DND-41 (cell line): ENCODE measurements at regions not wholly inside any gene's neighbourhood (a gene's known extent, or its start where the extent isn't known, plus 50 kb on each side); places are given as distances from the start of the nearest gene placed in this dataset.

Source experiments
- ATAC-seq: fragments of 200-7000 bp; cut with Tn5 transposase; 3 replicates; pipeline ENCODE4 v1.9.1; 2021; ENCODE audit warnings: low read depth; ENCODE audit not compliant: insufficient read depth
- DNase-seq: peaks from one replicate; pipeline ENCODE4 v3.0.0-alpha.2; 2020
- H2AFZ ChIP-seq: 2 replicates; pipeline ENCODE4 v1.6.0; 2012; ENCODE audit warnings: low read depth, low read length
- H3K27ac ChIP-seq: 2 replicates; pipeline ENCODE4 v1.5.1; 2012; ENCODE audit warnings: low read length, inconsistent platforms
- H3K27me3 ChIP-seq: fragments of 200-600 bp; sonication (generic); 2 replicates; pipeline ENCODE4 v1.6.0; 2012; ENCODE audit warnings: low read length, mild to moderate bottlenecking, inconsistent platforms; ENCODE audit not compliant: insufficient read depth, poor library complexity
- H3K36me3 ChIP-seq: 2 replicates; pipeline ENCODE4 v1.5.1; 2012; ENCODE audit warnings: low read length, inconsistent platforms; ENCODE audit not compliant: insufficient read depth
- H3K4me1 ChIP-seq: 2 replicates; pipeline ENCODE4 v1.5.1; 2012; ENCODE audit warnings: mild to moderate bottlenecking, low read length; ENCODE audit not compliant: insufficient read depth
- H3K4me2 ChIP-seq: 2 replicates; pipeline ENCODE4 v1.6.0; 2012; ENCODE audit warnings: mild to moderate bottlenecking, moderate library complexity, low read length, inconsistent platforms; ENCODE audit not compliant: insufficient read depth
- H3K4me3 ChIP-seq, 2 experiments: fragments of 200-600 bp in 1 of 2; shearing (Covaris generic) in 1 of 2; 2 replicates each; pipeline ENCODE4 v1.5.1; 2012 to 2016; ENCODE audit warnings: inconsistent platforms in 2 of 2, low read length in 2 of 2, mild to moderate bottlenecking in 2 of 2, low read depth in 1 of 2, moderate library complexity in 1 of 2
- H3K79me2 ChIP-seq: 2 replicates; pipeline ENCODE4 v1.6.0; 2012; ENCODE audit warnings: low read length, inconsistent platforms; ENCODE audit not compliant: insufficient read depth
- H3K9ac ChIP-seq: 2 replicates; pipeline ENCODE4 v1.6.0; 2012; ENCODE audit warnings: low read depth, mild to moderate bottlenecking, inconsistent platforms, low read length, moderate library complexity
- H3K9me3 ChIP-seq: 2 replicates; pipeline ENCODE4 v1.5.1; 2012; ENCODE audit warnings: low read length, moderate library complexity, mild to moderate bottlenecking, inconsistent platforms; ENCODE audit not compliant: insufficient read depth, severe bottlenecking
- H4K20me1 ChIP-seq: 2 replicates; pipeline ENCODE4 v1.6.0; 2012; ENCODE audit warnings: low read length; ENCODE audit not compliant: insufficient read depth
- EZH2 ChIP-seq: IDR thresholded peaks from 3 replicates; pipeline ENCODE4 v1.6.1; 2012; ENCODE audit warnings: borderline replicate concordance, low read depth, mild to moderate bottlenecking, moderate library complexity, low read length, inconsistent platforms; ENCODE audit not compliant: severe bottlenecking
- TF ChIP-seq, protein P1 (sequence below): IDR thresholded peaks from 2 replicates; pipeline ENCODE4 v1.5.1; 2012; ENCODE audit warnings: borderline replicate concordance, low read length, moderate library complexity, mild to moderate bottlenecking; ENCODE audit not compliant: poor library complexity, severe bottlenecking; ENCODE audit errors: extremely low read depth

DNA sequence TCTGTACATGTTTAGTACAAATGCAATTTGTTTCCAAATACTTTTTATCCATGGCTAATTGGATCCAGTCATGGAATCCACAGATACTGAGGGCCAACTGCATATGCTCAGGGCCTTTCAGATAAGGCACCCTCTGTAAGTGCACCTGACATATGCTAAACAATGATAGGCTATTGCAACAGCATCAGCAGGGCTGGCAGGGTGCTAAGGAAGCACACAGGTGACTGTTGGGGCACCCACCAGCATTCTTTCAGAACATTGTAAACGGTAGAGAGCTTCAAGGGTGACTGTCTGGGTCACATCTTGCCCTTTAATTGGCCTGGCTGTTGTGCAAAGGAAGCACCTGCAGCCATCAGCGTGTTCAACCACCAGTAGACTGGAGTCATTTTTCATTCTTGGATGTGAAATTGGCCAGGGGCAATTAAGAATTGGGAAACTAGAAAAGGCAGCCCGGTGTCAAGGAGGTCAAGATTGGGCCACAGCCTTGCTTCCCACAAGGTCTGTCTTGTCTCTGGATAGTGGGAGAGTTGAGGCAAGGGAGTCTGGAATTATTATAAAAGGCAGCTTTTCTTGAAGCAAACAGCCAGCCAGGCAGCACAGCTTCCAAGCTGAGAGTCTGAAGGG is 129.3 kb upstream of the RAI14 start:
- Histone ChIP-seq H3K27ac (no peak overlapping the region), H3K9me3 (no peaks in the 10 kb centered on the region), H3K4me1 (no peaks in the 10 kb centered on the region), H3K36me3 (no peaks in the 10 kb centered on the region), H3K9ac (no peak overlapping the region), H3K79me2 (no peaks in the 10 kb centered on the region), H3K4me2 (no peak overlapping the region), H4K20me1 (no peaks in the 10 kb centered on the region), H3K27me3 (peaks cover 2% of the 10 kb centered on the region), H2AFZ (no peak overlapping the region), H3K4me3 (no peak overlapping the region)
- DNase-seq: no peak
- no peak for ATAC-seq
- TF ChIP-seq, protein P1, sequence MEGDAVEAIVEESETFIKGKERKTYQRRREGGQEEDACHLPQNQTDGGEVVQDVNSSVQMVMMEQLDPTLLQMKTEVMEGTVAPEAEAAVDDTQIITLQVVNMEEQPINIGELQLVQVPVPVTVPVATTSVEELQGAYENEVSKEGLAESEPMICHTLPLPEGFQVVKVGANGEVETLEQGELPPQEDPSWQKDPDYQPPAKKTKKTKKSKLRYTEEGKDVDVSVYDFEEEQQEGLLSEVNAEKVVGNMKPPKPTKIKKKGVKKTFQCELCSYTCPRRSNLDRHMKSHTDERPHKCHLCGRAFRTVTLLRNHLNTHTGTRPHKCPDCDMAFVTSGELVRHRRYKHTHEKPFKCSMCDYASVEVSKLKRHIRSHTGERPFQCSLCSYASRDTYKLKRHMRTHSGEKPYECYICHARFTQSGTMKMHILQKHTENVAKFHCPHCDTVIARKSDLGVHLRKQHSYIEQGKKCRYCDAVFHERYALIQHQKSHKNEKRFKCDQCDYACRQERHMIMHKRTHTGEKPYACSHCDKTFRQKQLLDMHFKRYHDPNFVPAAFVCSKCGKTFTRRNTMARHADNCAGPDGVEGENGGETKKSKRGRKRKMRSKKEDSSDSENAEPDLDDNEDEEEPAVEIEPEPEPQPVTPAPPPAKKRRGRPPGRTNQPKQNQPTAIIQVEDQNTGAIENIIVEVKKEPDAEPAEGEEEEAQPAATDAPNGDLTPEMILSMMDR: no peak
- no peak for TF ChIP-seq EZH2

DNA sequence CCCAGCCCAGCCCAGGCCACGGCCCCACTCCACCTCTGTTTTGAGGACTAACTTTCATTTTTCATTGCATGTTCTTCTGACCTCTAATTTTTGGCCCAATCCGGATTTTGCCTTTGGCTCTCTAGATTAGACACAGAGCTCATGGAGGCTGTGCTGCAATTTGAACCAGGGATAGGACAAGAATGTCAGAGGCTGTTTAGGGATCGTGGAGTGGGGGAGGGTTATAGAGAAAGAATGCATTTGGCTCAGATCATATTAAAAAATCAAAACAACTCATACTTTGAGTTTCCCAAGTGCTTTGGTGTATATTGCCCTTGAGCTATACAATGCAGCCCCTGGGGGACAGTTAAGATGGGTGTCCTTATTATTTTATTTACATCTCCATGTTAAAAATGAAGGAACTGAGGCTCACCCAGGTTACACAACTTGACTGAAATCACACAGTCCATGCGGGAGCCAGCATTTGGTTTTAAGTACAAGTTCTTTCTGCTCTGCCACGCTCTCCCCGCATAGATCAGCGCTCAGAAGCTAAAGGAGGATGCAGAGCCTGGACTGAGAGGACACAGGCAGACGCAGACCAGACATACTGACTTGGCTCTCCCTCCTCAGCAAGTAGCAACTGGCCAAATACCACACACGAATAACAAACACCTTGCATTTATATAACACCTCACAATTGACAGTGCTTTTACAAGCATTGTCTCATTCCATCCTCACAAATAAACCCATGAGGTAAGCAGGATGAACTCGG is 126.4 kb upstream of the RAI14 start:
- Histone ChIP-seq H3K9ac (no peak overlapping the region), H4K20me1 (no peaks in the 10 kb centered on the region), H3K27ac (no peak overlapping the region), H3K4me3 (no peak overlapping the region), H3K27me3 (peaks cover 2% of the 10 kb centered on the region), H3K4me2 (no peak overlapping the region), H3K36me3 (no peaks in the 10 kb centered on the region), H3K79me2 (no peaks in the 10 kb centered on the region), H2AFZ (no peak overlapping the region), H3K4me1 (no peaks in the 10 kb centered on the region), H3K9me3 (no peaks in the 10 kb centered on the region)
- DNase-seq (no peak), ATAC-seq (no peak)
- no peak for TF ChIP-seq EZH2
- TF ChIP-seq, protein P1: no peak

DNA sequence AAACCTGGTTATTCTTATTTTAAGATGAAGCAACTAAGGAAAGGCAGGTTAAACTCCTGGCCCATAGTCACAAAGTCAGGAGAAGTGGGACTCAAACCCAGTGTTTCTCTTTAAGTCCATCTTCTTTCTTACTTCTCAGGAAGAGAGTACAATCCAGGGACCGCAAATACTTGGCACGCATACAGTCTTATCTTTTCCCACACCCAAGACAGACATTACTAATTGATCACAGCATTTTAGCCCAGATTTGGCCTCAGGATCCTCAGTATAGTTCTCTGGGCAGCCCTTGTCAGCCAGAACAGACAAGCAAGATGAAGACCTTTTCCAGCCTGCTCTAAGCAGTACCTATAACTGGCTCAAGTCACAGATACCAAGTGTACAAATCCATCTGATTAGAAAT is 125.5 kb upstream of the RAI14 start:
- Histone ChIP-seq H3K9me3 (no peaks in the 10 kb centered on the region), H3K4me2 (no peak overlapping the region), H3K79me2 (no peaks in the 10 kb centered on the region), H3K4me3 (no peak overlapping the region), H3K27ac (no peak overlapping the region), H3K4me1 (no peaks in the 10 kb centered on the region), H3K9ac (no peak overlapping the region), H3K36me3 (no peaks in the 10 kb centered on the region), H3K27me3 (peaks cover 2% of the 10 kb centered on the region), H2AFZ (no peak overlapping the region), H4K20me1 (no peaks in the 10 kb centered on the region)
- DNase-seq (no peak), ATAC-seq (no peak)
- no peak for TF ChIP-seq EZH2
- TF ChIP-seq, protein P1: no peak
